HG03457 (cell line): ENCODE measurements at regions not wholly inside any gene's neighbourhood (a gene's known extent, or its start where the extent isn't known, plus 50 kb on each side); places are given as distances from the start of the nearest gene placed in this dataset.
"Not testable (repeated sequence)": the region's sequence is repeated elsewhere in the genome, so short reads cannot be mapped to it uniquely, and the experiment has no call there.

Experiments
- ATAC-seq: cut with Tn5 transposase; IDR thresholded peaks from one replicate; pipeline ENCODE4 v1.9.1; 2021; ENCODE audit warnings: moderate number of reproducible peaks; ENCODE audit not compliant: unreplicated experiment

GRCh38 chr22:22345781-22346180 is 101.2 kb downstream of the VPREB1 start:
- no peak for ATAC-seq

GRCh38 chr22:22346401-22347107 is 102.0 kb downstream of the VPREB1 start:
- ATAC-seq = no peak

GRCh38 chr22:22348127-22348814 is 103.7 kb downstream of the VPREB1 start:
- no peak for ATAC-seq

GRCh38 chr22:22348815-22349454 is 104.3 kb downstream of the VPREB1 start:
- ATAC-seq = no peak

- no peak for ATAC-seq
Observed at GRCh38 chr22:22349455-22349836, 104.9 kb downstream of the VPREB1 start.

- no peak for ATAC-seq
Observed at GRCh38 chr22:22351366-22351765, 106.8 kb downstream of the VPREB1 start.

GRCh38 chr22:22352371-22352999 is 107.9 kb downstream of the VPREB1 start:
- no peak for ATAC-seq

GRCh38 chr22:22355096-22355834 is 110.7 kb downstream of the VPREB1 start:
- ATAC-seq = no peak

- no peak for ATAC-seq
Observed at GRCh38 chr22:22357024-22357883, 112.7 kb downstream of the VPREB1 start.

- ATAC-seq = no peak
Observed at GRCh38 chr22:22358152-22358551, 113.6 kb downstream of the VPREB1 start.

- ATAC-seq = no peak
Observed at GRCh38 chr22:22358686-22359085, 114.1 kb downstream of the VPREB1 start.

GRCh38 chr22:22359465-22359864 is 114.9 kb downstream of the VPREB1 start:
- no peak for ATAC-seq

- no peak for ATAC-seq
Observed at GRCh38 chr22:22360014-22360413, 115.4 kb downstream of the VPREB1 start.

- ATAC-seq = no peak
Observed at GRCh38 chr22:22362311-22362710, 117.7 kb downstream of the VPREB1 start.

- ATAC-seq = no peak
Observed at GRCh38 chr22:22362936-22363335, 118.3 kb downstream of the VPREB1 start.

GRCh38 chr22:22364207-22364606 is 119.6 kb downstream of the VPREB1 start:
- no peak for ATAC-seq

- no peak for ATAC-seq
Observed at GRCh38 chr22:22366537-22366936, 122.0 kb downstream of the VPREB1 start.

GRCh38 chr22:22368516-22368915 is 123.9 kb downstream of the VPREB1 start:
- no peak for ATAC-seq

GRCh38 chr22:22369219-22369963 is 124.8 kb downstream of the VPREB1 start:
- ATAC-seq = not testable (repeated sequence)
